ENCODE measurements at regions not wholly inside any gene's neighbourhood (a gene's known extent, or its start where the extent isn't known, plus 50 kb on each side); places are given as distances from the start of the nearest gene placed in this dataset.
"Not testable (repeated sequence)": the region's sequence is repeated elsewhere in the genome, so short reads cannot be mapped to it uniquely, and the experiment has no call there.

DNA sequence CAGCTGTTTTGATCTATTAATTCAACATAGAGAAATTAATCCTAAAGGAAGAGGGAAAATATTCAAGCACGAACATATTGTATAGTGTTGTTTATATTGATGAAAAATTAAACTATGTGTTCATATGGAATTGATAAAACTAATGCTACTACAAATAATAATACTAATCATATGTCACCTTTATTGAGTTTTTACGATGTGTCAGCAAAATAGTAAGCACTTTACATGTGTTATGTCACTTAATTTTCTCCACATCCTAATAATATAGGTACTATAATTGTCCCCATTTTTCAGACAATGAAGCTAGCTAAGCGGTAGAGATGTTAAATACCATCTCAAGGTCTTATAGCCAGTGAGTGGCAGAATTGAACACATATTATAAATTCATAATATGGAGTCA lies 2008.5 kb upstream of the WWC1 start:
- no peak for DNase-seq (ENCODE audit: low read depth, low spot score)

- no peak for DNase-seq (ENCODE audit: low read depth, low spot score)
These were observed 2006.1 kb upstream of the WWC1 start for GRCh38 chr5:166285361-166285760.

- no peak for DNase-seq (ENCODE audit: low read depth, low spot score)
These were observed 2004.6 kb upstream of the WWC1 start for GRCh38 chr5:166286832-166287231.

- no peak for DNase-seq (ENCODE audit: low read depth, low spot score)
These were observed 2003.6 kb upstream of the WWC1 start for GRCh38 chr5:166287866-166288265.

- DNase-seq (ENCODE audit: low read depth, low spot score), result not testable (repeated sequence)
These were observed 1999.6 kb upstream of the WWC1 start for GRCh38 chr5:166291800-166292199.

- DNase-seq (ENCODE audit: low read depth, low spot score), result no peak
These were observed 1997.6 kb upstream of the WWC1 start for GRCh38 chr5:166293892-166294291.

DNA sequence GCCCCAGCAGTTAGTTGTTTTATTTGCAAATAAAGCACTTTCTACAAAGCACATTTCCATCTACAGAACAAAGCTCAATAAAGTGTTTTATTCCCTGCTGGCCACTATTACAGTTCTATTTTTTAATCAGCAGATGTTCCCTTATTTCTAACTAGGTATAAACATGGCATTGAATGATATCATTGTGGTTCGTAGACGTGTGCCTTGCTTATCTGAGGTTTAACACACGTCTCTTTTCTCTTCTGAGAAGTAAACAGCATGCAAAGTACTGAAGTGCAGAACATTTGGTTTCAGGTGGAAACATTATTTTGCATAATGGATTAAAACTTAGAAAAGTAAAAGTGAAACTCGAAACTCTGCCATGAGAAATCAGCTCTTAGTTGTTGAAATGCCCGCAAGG lies 1989.3 kb upstream of the WWC1 start:
- DNase-seq (ENCODE audit: low read depth, low spot score), result no peak

GRCh38 chr5:166317425-166317824 lies 1974.0 kb upstream of the WWC1 start:
- DNase-seq (ENCODE audit: low read depth, low spot score), result no peak

GRCh38 chr5:166320920-166321480 lies 1970.4 kb upstream of the WWC1 start:
- no peak for DNase-seq (ENCODE audit: low read depth, low spot score)

- no peak for DNase-seq (ENCODE audit: low read depth, low spot score)
These were observed 1967.1 kb upstream of the WWC1 start for GRCh38 chr5:166324372-166324771.

GRCh38 chr5:166329149-166329800 lies 1962.2 kb upstream of the WWC1 start:
- DNase-seq (ENCODE audit: low read depth, low spot score), result no peak

GRCh38 chr5:166330036-166330435 lies 1961.4 kb upstream of the WWC1 start:
- no peak for DNase-seq (ENCODE audit: low read depth, low spot score)

DNA sequence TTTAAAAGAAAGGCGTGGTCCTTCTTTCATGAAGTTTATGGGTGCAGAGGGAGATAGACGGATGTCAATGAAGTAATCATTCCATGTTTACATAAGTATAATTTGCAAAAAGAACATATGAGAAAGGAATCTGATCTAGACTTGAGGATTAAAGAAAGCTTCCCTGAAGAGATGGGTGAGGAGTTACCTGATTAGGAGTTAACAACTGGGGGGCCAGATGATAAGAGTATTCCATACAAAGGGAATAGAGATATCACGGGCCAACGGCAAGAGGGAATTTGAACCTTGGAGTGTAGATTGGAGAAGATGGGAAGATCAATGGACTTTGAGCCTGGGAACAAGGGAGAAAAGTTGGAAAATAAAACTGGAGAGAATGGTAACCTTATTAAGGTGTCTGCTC lies 1959.9 kb upstream of the WWC1 start:
- DNase-seq (ENCODE audit: low read depth, low spot score), result no peak

GRCh38 chr5:166338801-166339200 lies 1952.6 kb upstream of the WWC1 start:
- DNase-seq (ENCODE audit: low read depth, low spot score), result no peak

DNA sequence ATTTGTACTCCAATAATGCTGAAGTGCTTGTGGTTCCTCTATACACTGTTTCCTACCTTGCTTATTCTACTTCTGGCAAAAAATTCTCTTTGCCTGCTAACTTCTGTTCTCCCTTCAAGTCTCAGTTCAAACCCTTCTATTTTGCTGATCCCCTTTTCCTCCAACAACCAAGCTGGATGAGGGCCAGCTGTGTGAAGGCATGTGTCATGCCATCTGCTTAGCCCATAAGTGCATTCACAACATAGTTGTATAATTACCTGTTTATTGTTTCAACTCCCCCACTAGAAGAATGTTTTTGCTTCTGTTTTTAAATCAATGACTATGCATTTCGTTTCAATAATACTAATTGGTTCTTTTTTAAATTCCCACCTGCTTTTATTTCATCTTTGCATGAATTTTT lies 1951.4 kb upstream of the WWC1 start:
- DNase-seq (ENCODE audit: low read depth, low spot score), result no peak

DNA sequence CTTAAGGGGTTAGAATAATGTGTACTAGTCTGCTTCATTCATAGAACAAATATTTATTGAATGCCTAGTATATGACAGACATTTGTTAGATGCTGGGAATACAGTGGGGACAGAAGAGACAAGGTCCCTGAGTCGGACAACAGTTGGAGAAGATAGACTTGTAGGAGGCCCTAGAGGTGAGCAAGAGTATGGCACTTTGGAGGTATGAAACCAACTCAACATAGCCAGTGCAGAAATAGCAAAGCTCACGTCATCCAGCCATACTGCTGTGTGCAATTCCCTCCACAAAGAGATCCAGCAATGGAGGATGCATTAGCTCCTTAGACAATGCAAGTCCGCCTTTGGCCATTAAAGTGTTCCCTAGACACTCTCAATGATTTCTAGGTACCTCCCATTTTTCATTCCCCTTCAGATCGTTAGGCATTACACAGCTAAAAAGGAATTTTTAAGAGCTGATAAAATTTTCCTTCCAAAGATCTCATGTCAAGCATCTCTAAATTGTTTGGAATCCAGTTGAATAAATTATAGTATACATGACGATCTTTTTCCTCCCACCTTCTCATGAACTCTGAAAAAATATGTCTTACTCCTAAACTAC lies 1949.6 kb upstream of the WWC1 start:
- DNase-seq (ENCODE audit: low read depth, low spot score), result no peak

DNA sequence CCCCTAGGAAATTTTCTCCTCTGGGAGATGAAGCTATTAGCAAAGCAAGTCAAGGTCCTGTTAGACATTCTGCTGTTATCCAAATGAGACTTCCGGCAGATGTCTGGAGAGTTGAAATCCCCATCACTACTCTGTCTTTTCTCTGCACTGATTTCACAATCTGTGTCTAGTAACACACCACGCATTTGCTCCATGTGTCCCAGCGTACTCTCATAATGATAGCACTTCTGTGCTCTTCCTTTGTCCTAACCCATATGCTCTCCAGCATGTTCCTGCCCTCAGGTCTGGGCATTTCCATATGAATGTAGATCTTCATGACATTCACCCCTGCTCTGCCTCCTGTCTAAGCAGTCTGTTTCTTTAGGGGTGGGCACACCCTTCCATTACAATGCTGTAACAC lies 1949.0 kb upstream of the WWC1 start:
- DNase-seq (ENCODE audit: low read depth, low spot score), result no peak

DNA sequence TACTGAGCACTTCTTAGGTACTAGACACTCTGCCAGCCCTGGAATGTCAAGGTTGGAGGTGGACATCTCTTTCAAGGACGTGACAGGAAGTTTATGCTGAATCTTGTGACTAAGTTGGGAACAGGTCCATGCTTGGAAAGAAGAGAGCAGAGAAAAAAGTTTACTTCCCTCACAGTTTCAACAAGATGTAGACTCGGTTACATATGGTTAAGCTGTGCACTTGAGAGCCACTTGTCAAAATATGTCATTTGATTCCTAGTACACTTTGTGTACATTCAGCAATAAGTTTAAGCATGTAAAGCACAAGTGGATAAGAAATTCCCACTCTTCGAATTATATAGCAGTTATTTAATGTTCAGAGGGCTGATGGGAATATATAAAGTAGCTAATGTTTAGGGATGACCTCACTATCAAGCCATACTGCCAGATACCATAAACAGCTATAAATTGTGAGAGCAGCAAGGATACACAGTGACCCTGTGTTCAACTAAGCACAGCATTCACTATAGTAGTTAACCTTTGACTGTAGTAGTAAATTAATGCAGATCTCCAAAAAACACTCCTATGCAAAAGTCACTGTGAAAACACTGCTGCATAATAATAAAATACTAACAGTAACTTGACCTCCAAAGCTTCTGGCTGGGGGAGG lies 1944.6 kb upstream of the WWC1 start:
- no peak for DNase-seq (ENCODE audit: low read depth, low spot score)

DNA sequence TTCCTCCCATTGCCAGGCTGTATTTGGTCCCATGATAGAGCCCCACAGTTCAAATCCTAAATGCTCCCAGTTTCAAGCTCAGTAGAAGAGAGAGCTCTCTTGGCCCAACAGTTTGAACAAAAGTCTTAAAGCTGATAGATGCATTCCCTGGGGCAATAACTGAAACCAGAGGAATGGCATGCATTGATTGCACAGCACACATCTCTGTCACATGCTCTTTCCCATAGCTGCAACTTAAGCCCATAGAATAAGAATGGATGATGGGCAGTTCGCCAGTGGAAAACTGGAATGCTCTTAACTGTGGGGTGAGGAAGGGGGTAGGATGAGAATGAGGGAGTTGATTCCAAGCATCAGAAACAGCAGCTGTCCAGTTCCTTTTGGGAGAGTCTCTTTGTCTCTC lies 1942.4 kb upstream of the WWC1 start:
- DNase-seq (ENCODE audit: low read depth, low spot score), result no peak

DNA sequence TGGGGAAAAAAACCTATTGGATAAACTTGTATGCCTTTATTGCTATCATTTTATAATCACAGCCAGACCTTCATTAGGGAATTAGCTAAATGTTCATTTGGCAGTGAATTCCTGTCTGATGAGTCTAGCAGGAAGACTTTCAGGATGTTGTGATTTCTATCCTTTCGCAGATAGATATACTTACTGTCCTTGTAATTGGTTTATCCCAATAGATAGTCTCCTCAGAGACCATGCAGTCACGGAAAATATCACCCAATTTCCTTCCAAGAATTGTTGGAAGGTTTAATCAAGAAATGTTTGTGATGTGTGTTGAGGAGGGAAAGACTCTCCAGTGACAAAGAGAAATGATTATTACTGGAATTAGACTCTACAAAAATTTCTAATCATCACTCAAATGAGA lies 1937.9 kb upstream of the WWC1 start:
- no peak for DNase-seq (ENCODE audit: low read depth, low spot score)

- DNase-seq (ENCODE audit: low read depth, low spot score), result no peak
These were observed 1937.1 kb upstream of the WWC1 start for GRCh38 chr5:166354332-166354731.

GRCh38 chr5:166356096-166356495 lies 1935.3 kb upstream of the WWC1 start:
- no peak for DNase-seq (ENCODE audit: low read depth, low spot score)

All from brain pericyte (primary cell).